Hepatocyte (in vitro differentiated cells): ENCODE measurements at regions not wholly inside any gene's neighbourhood (a gene's known extent, or its start where the extent isn't known, plus 50 kb on each side); places are given as distances from the start of the nearest gene placed in this dataset.

Experiments
- DNase-seq: peaks from one replicate; pipeline ENCODE4 v3.0.0-alpha.2; 2016; ENCODE audit warnings: low spot score
- H2AFZ ChIP-seq: fragments of 200-600 bp; sonication (generic); 2 replicates; pipeline ENCODE4 v1.6.0; 2016; ENCODE audit warnings: antibody characterized with exemption, mild to moderate bottlenecking
- H3K27ac ChIP-seq: fragments of 200-600 bp; sonication (generic); 2 replicates; pipeline ENCODE4 v1.5.1; 2016; ENCODE audit warnings: mild to moderate bottlenecking
- H3K27me3 ChIP-seq: fragments of 200-600 bp; sonication (generic); 2 replicates; pipeline ENCODE4 v1.6.1; 2016
- H3K36me3 ChIP-seq: fragments of 200-600 bp; sonication (generic); replicated peaks from 2 replicates; pipeline ENCODE4 v1.5.1; 2016; ENCODE audit warnings: low read depth; ENCODE audit not compliant: insufficient read depth
- H3K4me1 ChIP-seq: fragments of 200-600 bp; sonication (generic); 2 replicates; pipeline ENCODE4 v1.5.1; 2016; ENCODE audit warnings: mild to moderate bottlenecking, moderate library complexity; ENCODE audit not compliant: insufficient read depth
- H3K4me2 ChIP-seq: fragments of 200-600 bp; sonication (generic); 2 replicates; pipeline ENCODE4 v1.6.0; 2016
- H3K4me3 ChIP-seq: fragments of 200-600 bp; sonication (generic); 2 replicates; pipeline ENCODE4 v1.5.1; 2016; ENCODE audit warnings: mild to moderate bottlenecking
- H3K79me2 ChIP-seq: fragments of 200-600 bp; sonication (generic); 2 replicates; pipeline ENCODE4 v1.6.0; 2017; ENCODE audit warnings: mild to moderate bottlenecking
- H3K9me2 ChIP-seq: fragments of 200-600 bp; sonication (generic); replicated peaks from 2 replicates; pipeline ENCODE4 v1.6.0; 2017; ENCODE audit warnings: mild to moderate bottlenecking; ENCODE audit not compliant: insufficient read depth
- H3K9me3 ChIP-seq: fragments of 200-600 bp; sonication (generic); 2 replicates; pipeline ENCODE4 v1.5.1; 2016; ENCODE audit warnings: low read depth, mild to moderate bottlenecking
- H4K20me1 ChIP-seq: fragments of 200-600 bp; sonication (generic); 2 replicates; pipeline ENCODE4 v1.6.0; 2016; ENCODE audit warnings: mild to moderate bottlenecking; ENCODE audit not compliant: insufficient read depth, poor library complexity, severe bottlenecking
- CTCF ChIP-seq: fragments of 200-600 bp; sonication (generic); IDR thresholded peaks from 2 replicates; pipeline ENCODE4 v1.5.1; 2016; ENCODE audit warnings: antibody characterized with exemption, mild to moderate bottlenecking; ENCODE audit not compliant: poor library complexity
- EZH2 ChIP-seq: fragments of 200-600 bp; sonication (generic); IDR thresholded peaks from 2 replicates; pipeline ENCODE4 v1.6.1; 2016; ENCODE audit warnings: antibody characterized with exemption, mild to moderate bottlenecking, borderline replicate concordance
- EZH2phosphoT487 ChIP-seq: fragments of 200-600 bp; sonication (generic); IDR thresholded peaks from one replicate; pipeline ENCODE4 v1.6.1; 2018; ENCODE audit warnings: antibody characterized with exemption, mild to moderate bottlenecking, low read depth, moderate library complexity; ENCODE audit not compliant: unreplicated experiment, severe bottlenecking
- WGBS: methylation state at CpG from one replicate; pipeline ENCODE4 v1.1.6; 2016; ENCODE audit warnings: low lambda C conversion rate; ENCODE audit errors: missing lambda C conversion rate; 5-methylcytosine and 5-hydroxymethylcytosine counted together

- H3K9me3 ChIP-seq: no peaks in the 10 kb centered on the region
- no peak for TF ChIP-seq CTCF
- TF ChIP-seq EZH2: no peak
- TF ChIP-seq EZH2phosphoT487: no peak
- no peaks in the 10 kb centered on the region for H4K20me1 ChIP-seq
- H3K4me1 ChIP-seq: no peaks in the 10 kb centered on the region
- no peak for DNase-seq
- WGBS: 87% methylated on average over 6 of the region's 6 CpGs
- H2AFZ ChIP-seq: no peak overlapping the region
- H3K79me2 ChIP-seq: no peaks in the 10 kb centered on the region
- no peak overlapping the region for H3K27ac ChIP-seq
- no peaks in the 10 kb centered on the region for H3K36me3 ChIP-seq
- H3K27me3 ChIP-seq: peaks cover 4% of the 10 kb centered on the region
- H3K4me3 ChIP-seq: no peak overlapping the region
- H3K4me2 ChIP-seq: no peak overlapping the region
- H3K9me2 ChIP-seq: no peaks in the 10 kb centered on the region
Observed at GRCh38 chr10:123491364-123491763, 174.8 kb upstream of the GPR26 start.

- H3K27me3 ChIP-seq: peaks cover 4% of the 10 kb centered on the region
- WGBS: 53% methylated on average over 14 of the region's 14 CpGs
- H3K79me2 ChIP-seq: no peaks in the 10 kb centered on the region
- no peaks in the 10 kb centered on the region for H3K9me2 ChIP-seq
- no peak for TF ChIP-seq EZH2
- TF ChIP-seq EZH2phosphoT487: no peak
- TF ChIP-seq CTCF: no peak
- H3K4me1 ChIP-seq: no peaks in the 10 kb centered on the region
- H3K27ac ChIP-seq: no peak overlapping the region
- no peak overlapping the region for H2AFZ ChIP-seq
- no peak overlapping the region for H3K4me2 ChIP-seq
- no peak overlapping the region for H3K4me3 ChIP-seq
- no peak for DNase-seq
- H3K36me3 ChIP-seq: no peaks in the 10 kb centered on the region
- H4K20me1 ChIP-seq: no peaks in the 10 kb centered on the region
- no peaks in the 10 kb centered on the region for H3K9me3 ChIP-seq
Observed at GRCh38 chr10:123492016-123492415, 174.1 kb upstream of the GPR26 start.

GRCh38 chr10:123494301-123494808, 171.8 kb upstream of the GPR26 start:
- no peaks in the 10 kb centered on the region for H3K79me2 ChIP-seq
- H3K4me3 ChIP-seq: no peak overlapping the region
- WGBS: 92% methylated on average over 5 of the region's 5 CpGs
- H3K4me2 ChIP-seq: no peak overlapping the region
- no peak overlapping the region for H3K27ac ChIP-seq
- no peaks in the 10 kb centered on the region for H3K4me1 ChIP-seq
- TF ChIP-seq EZH2phosphoT487: no peak
- TF ChIP-seq EZH2: no peak
- no peak for TF ChIP-seq CTCF
- H3K27me3 ChIP-seq: no peaks in the 10 kb centered on the region
- no peak for DNase-seq
- no peaks in the 10 kb centered on the region for H3K36me3 ChIP-seq
- H3K9me3 ChIP-seq: no peaks in the 10 kb centered on the region
- no peaks in the 10 kb centered on the region for H3K9me2 ChIP-seq
- no peaks in the 10 kb centered on the region for H4K20me1 ChIP-seq
- H2AFZ ChIP-seq: no peak overlapping the region

GRCh38 chr10:123496375-123496774, 169.8 kb upstream of the GPR26 start:
- H3K4me3 ChIP-seq: no peak overlapping the region
- no peak overlapping the region for H3K4me2 ChIP-seq
- H3K79me2 ChIP-seq: no peaks in the 10 kb centered on the region
- H3K4me1 ChIP-seq: no peaks in the 10 kb centered on the region
- no peak for DNase-seq
- no peak for TF ChIP-seq EZH2
- no peak for TF ChIP-seq EZH2phosphoT487
- TF ChIP-seq CTCF: no peak
- no peak overlapping the region for H3K27ac ChIP-seq
- no peaks in the 10 kb centered on the region for H3K9me3 ChIP-seq
- no peaks in the 10 kb centered on the region for H3K9me2 ChIP-seq
- 88% methylated on average over 6 of the region's 6 CpGs for WGBS
- H4K20me1 ChIP-seq: no peaks in the 10 kb centered on the region
- H2AFZ ChIP-seq: no peak overlapping the region
- no peaks in the 10 kb centered on the region for H3K36me3 ChIP-seq
- H3K27me3 ChIP-seq: no peaks in the 10 kb centered on the region
